ENCODE measurements at regions not wholly inside any gene's neighbourhood (a gene's known extent, or its start where the extent isn't known, plus 50 kb on each side); places are given as distances from the start of the nearest gene placed in this dataset.

GRCh38 chr2:59779571-59779970 is 773.9 kb downstream of the BCL11A start:
- no peak for TF ChIP-seq EZH2phosphoT487 (conservative IDR thresholded peaks at IDR 0.05; ENCODE audit: low read length)
- no peak for TF ChIP-seq CTCF (IDR thresholded peaks at IDR 0.05; ENCODE audit: insufficient read depth, low read length, poor library complexity, severe bottlenecking)
